ENCODE measurements at regions not wholly inside any gene's neighbourhood (a gene's known extent, or its start where the extent isn't known, plus 50 kb on each side); places are given as distances from the start of the nearest gene placed in this dataset.

- Mint-ChIP-seq H3K4me1 (ENCODE audit: low read depth) (no peaks in the 10 kb centered on the region), H3K36me3 (ENCODE audit: low read depth) (no peaks in the 10 kb centered on the region), H3K27me3 (ENCODE audit: low read depth) (peaks cover 16% of the 10 kb centered on the region), H3K4me3 (no peak overlapping the region), H3K27ac (no peak overlapping the region), H3K9me3 (ENCODE audit: insufficient read depth) (no peaks in the 10 kb centered on the region)
- ChIA-PET POLR2A (interaction anchor here (1.0 kb wide), 1 partner anchor 33 kb away, joined by 3 read pairs; no protein-coding TSS in a partner anchor), CTCF (interaction anchor here (3.6 kb wide), 1 partner anchor 14 kb away, joined by 17 read pairs; no protein-coding TSS in a partner anchor)
- no peak for DNase-seq
- no peak for ATAC-seq
Measured at GRCh38 chr9:35540315-35540714, 50.4 kb downstream of the RUSC2 start.

GRCh38 chr9:35546853-35547252 lies 56.9 kb downstream of the RUSC2 start:
- ATAC-seq (no peak), DNase-seq (no peak)
- CTCF ChIA-PET = no interaction called here
- no peak overlapping the region for H3K27ac Mint-ChIP-seq
- no peaks in the 10 kb centered on the region for H3K9me3 Mint-ChIP-seq (ENCODE audit: insufficient read depth)
- no peaks in the 10 kb centered on the region for H3K4me1 Mint-ChIP-seq (ENCODE audit: low read depth)
- POLR2A ChIA-PET = no interaction called here
- H3K4me3 Mint-ChIP-seq = no peak overlapping the region
- peaks cover 6% of the 10 kb centered on the region for H3K27me3 Mint-ChIP-seq (ENCODE audit: low read depth)
- H3K36me3 Mint-ChIP-seq (ENCODE audit: low read depth) = no peaks in the 10 kb centered on the region

GRCh38 chr9:35547889-35548418 lies 57.1 kb upstream of the TESK1 start:
- POLR2A ChIA-PET = no interaction called here
- CTCF ChIA-PET = no interaction called here
- Mint-ChIP-seq H3K27ac (no peak overlapping the region), H3K4me3 (no peak overlapping the region), H3K27me3 (ENCODE audit: low read depth) (peaks cover 6% of the 10 kb centered on the region), H3K9me3 (ENCODE audit: insufficient read depth) (no peaks in the 10 kb centered on the region), H3K4me1 (ENCODE audit: low read depth) (no peaks in the 10 kb centered on the region), H3K36me3 (ENCODE audit: low read depth) (no peaks in the 10 kb centered on the region)
- ATAC-seq (no peak), DNase-seq (no peak)

GRCh38 chr9:35548571-35548970 lies 56.5 kb upstream of the TESK1 start:
- POLR2A ChIA-PET = no interaction called here
- no peaks in the 10 kb centered on the region for H3K36me3 Mint-ChIP-seq (ENCODE audit: low read depth)
- H3K4me1 Mint-ChIP-seq (ENCODE audit: low read depth) = no peaks in the 10 kb centered on the region
- no peaks in the 10 kb centered on the region for H3K9me3 Mint-ChIP-seq (ENCODE audit: insufficient read depth)
- peaks cover 6% of the 10 kb centered on the region for H3K27me3 Mint-ChIP-seq (ENCODE audit: low read depth)
- no peak overlapping the region for H3K4me3 Mint-ChIP-seq
- DNase-seq = no peak
- no peak for ATAC-seq
- CTCF ChIA-PET = no interaction called here
- H3K27ac Mint-ChIP-seq = no peak overlapping the region

GRCh38 chr9:35549441-35549840 lies 55.6 kb upstream of the TESK1 start:
- ChIA-PET POLR2A (no interaction called here), CTCF (no interaction called here)
- Mint-ChIP-seq H3K36me3 (ENCODE audit: low read depth) (no peaks in the 10 kb centered on the region), H3K4me1 (ENCODE audit: low read depth) (no peaks in the 10 kb centered on the region), H3K9me3 (ENCODE audit: insufficient read depth) (no peaks in the 10 kb centered on the region), H3K4me3 (no peak overlapping the region), H3K27ac (no peak overlapping the region), H3K27me3 (ENCODE audit: low read depth) (peaks cover 2% of the 10 kb centered on the region)
- no peak for ATAC-seq
- DNase-seq = no peak

- H3K27ac Mint-ChIP-seq = no peak overlapping the region
- POLR2A ChIA-PET = no interaction called here
- peaks cover 2% of the 10 kb centered on the region for H3K27me3 Mint-ChIP-seq (ENCODE audit: low read depth)
- CTCF ChIA-PET = interaction anchor here (0.7 to 3.8 kb wide), 8 partner anchors 8 to 480 kb away, joined by 3 to 30 read pairs (median 6); partner anchors contain the start of genes ATOSB and VCP
- H3K4me1 Mint-ChIP-seq (ENCODE audit: low read depth) = no peaks in the 10 kb centered on the region
- H3K36me3 Mint-ChIP-seq (ENCODE audit: low read depth) = no peaks in the 10 kb centered on the region
- no peak overlapping the region for H3K4me3 Mint-ChIP-seq
- DNase-seq (no peak), ATAC-seq (no peak)
- H3K9me3 Mint-ChIP-seq (ENCODE audit: insufficient read depth) = no peaks in the 10 kb centered on the region
Measured at GRCh38 chr9:35552376-35552775, 52.7 kb upstream of the TESK1 start.

- DNase-seq (no peak), ATAC-seq (no peak)
- H3K36me3 Mint-ChIP-seq (ENCODE audit: low read depth) = no peaks in the 10 kb centered on the region
- ChIA-PET CTCF (interaction anchor here (0.7 to 3.8 kb wide), 16 partner anchors 9 to 480 kb away, joined by 3 to 30 read pairs (median 6); partner anchors contain the start of genes ATOSB and VCP), POLR2A (no interaction called here)
- H3K27me3 Mint-ChIP-seq (ENCODE audit: low read depth) = peaks cover 2% of the 10 kb centered on the region
- no peaks in the 10 kb centered on the region for H3K4me1 Mint-ChIP-seq (ENCODE audit: low read depth)
- no peak overlapping the region for H3K27ac Mint-ChIP-seq
- H3K4me3 Mint-ChIP-seq = no peak overlapping the region
- H3K9me3 Mint-ChIP-seq (ENCODE audit: insufficient read depth) = no peaks in the 10 kb centered on the region
Measured at GRCh38 chr9:35552837-35553236, 52.2 kb upstream of the TESK1 start.

- ChIA-PET CTCF (interaction anchor here (0.6 to 3.8 kb wide), 37 partner anchors 9 to 654 kb away, joined by 3 to 30 read pairs (median 5); partner anchors contain the start of genes ATOSB, RUSC2 and VCP), POLR2A (no interaction called here)
- Mint-ChIP-seq H3K27ac (no peak overlapping the region), H3K4me3 (no peak overlapping the region), H3K36me3 (ENCODE audit: low read depth) (no peaks in the 10 kb centered on the region), H3K4me1 (ENCODE audit: low read depth) (no peaks in the 10 kb centered on the region), H3K9me3 (ENCODE audit: insufficient read depth) (no peaks in the 10 kb centered on the region), H3K27me3 (ENCODE audit: low read depth) (peaks cover 2% of the 10 kb centered on the region)
- DNase-seq (peak; percentile 58), ATAC-seq (peak; percentile 68)
Measured at GRCh38 chr9:35553670-35554543, 51.2 kb upstream of the TESK1 start.

- no peaks in the 10 kb centered on the region for H3K4me1 Mint-ChIP-seq (ENCODE audit: low read depth)
- peaks cover 2% of the 10 kb centered on the region for H3K27me3 Mint-ChIP-seq (ENCODE audit: low read depth)
- H3K36me3 Mint-ChIP-seq (ENCODE audit: low read depth) = no peaks in the 10 kb centered on the region
- CTCF ChIA-PET = interaction anchor here (2.6 to 3.8 kb wide), 3 partner anchors 14 to 439 kb away, joined by 11 to 30 read pairs (median 17); partner anchors contain the start of gene ATOSB
- POLR2A ChIA-PET = no interaction called here
- no peak overlapping the region for H3K4me3 Mint-ChIP-seq
- DNase-seq (no peak), ATAC-seq (no peak)
- no peaks in the 10 kb centered on the region for H3K9me3 Mint-ChIP-seq (ENCODE audit: insufficient read depth)
- H3K27ac Mint-ChIP-seq = no peak overlapping the region
Measured at GRCh38 chr9:35555246-35555701, 49.8 kb upstream of the TESK1 start.
